ENCODE measurements at regions not wholly inside any gene's neighbourhood (a gene's known extent, or its start where the extent isn't known, plus 50 kb on each side); places are given as distances from the start of the nearest gene placed in this dataset.

DNA sequence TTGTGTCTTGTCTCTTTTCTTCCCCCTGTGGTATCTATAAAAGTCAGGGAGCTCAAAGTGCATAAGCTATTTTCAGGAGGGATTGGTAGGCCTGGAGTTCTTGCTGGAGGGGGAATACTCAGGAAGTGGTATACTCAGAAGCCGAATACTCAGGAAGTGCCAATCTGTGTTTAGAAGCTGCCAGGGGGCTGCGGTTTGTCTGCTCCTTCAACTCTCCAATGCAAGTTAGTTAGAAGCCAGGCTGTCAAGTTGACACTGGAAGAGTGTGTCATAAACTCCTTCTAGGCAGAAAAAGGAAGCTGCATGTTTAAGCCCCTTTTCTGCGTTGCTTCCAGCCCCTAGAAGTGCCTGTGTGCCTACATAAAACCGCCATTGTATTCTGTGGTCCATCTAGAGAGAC is 366.5 kb downstream of the TAF11L14 start:
- TF ChIP-seq CSDC2 (CRISPR knock-in tag; IDR thresholded peaks at IDR 0.05): no peak
- no peak for TF ChIP-seq ZFP3 (CRISPR knock-in tag; IDR thresholded peaks at IDR 0.05)
- TF ChIP-seq, protein P1, sequence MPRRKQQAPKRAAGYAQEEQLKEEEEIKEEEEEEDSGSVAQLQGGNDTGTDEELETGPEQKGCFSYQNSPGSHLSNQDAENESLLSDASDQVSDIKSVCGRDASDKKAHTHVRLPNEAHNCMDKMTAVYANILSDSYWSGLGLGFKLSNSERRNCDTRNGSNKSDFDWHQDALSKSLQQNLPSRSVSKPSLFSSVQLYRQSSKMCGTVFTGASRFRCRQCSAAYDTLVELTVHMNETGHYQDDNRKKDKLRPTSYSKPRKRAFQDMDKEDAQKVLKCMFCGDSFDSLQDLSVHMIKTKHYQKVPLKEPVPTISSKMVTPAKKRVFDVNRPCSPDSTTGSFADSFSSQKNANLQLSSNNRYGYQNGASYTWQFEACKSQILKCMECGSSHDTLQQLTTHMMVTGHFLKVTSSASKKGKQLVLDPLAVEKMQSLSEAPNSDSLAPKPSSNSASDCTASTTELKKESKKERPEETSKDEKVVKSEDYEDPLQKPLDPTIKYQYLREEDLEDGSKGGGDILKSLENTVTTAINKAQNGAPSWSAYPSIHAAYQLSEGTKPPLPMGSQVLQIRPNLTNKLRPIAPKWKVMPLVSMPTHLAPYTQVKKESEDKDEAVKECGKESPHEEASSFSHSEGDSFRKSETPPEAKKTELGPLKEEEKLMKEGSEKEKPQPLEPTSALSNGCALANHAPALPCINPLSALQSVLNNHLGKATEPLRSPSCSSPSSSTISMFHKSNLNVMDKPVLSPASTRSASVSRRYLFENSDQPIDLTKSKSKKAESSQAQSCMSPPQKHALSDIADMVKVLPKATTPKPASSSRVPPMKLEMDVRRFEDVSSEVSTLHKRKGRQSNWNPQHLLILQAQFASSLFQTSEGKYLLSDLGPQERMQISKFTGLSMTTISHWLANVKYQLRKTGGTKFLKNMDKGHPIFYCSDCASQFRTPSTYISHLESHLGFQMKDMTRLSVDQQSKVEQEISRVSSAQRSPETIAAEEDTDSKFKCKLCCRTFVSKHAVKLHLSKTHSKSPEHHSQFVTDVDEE (CRISPR knock-in tag; IDR thresholded peaks at IDR 0.05): no peak
- TF ChIP-seq ISL1 (CRISPR knock-in tag; IDR thresholded peaks at IDR 0.05): no peak
- TF ChIP-seq PATZ1 (CRISPR knock-in tag; IDR thresholded peaks at IDR 0.05; ENCODE audit: borderline replicate concordance): no peak
- TF ChIP-seq PPARA (CRISPR knock-in tag; IDR thresholded peaks at IDR 0.05; ENCODE audit: borderline replicate concordance): no peak
- TF ChIP-seq CREB5 (CRISPR knock-in tag; IDR thresholded peaks at IDR 0.05; ENCODE audit: low read depth): no peak
- no peak for TF ChIP-seq TCF4 (CRISPR knock-in tag; IDR thresholded peaks at IDR 0.05; ENCODE audit: borderline replicate concordance)
- no peak for TF ChIP-seq ZNF70 (CRISPR knock-in tag; IDR thresholded peaks at IDR 0.05)
- TF ChIP-seq SNAI2 (CRISPR knock-in tag; IDR thresholded peaks at IDR 0.05): no peak
- TF ChIP-seq ZNF8 (CRISPR knock-in tag; IDR thresholded peaks at IDR 0.05): no peak
- TF ChIP-seq RARB (CRISPR knock-in tag; IDR thresholded peaks at IDR 0.05): no peak
- TF ChIP-seq ZNF565 (CRISPR knock-in tag; conservative IDR thresholded peaks at IDR 0.05; ENCODE audit: low read depth): no peak
- no peak for TF ChIP-seq ESRRG (CRISPR knock-in tag; IDR thresholded peaks at IDR 0.05)
- no peak for TF ChIP-seq BACH2 (CRISPR knock-in tag; IDR thresholded peaks at IDR 0.05; ENCODE audit: borderline replicate concordance)
- no peak for TF ChIP-seq POU6F1 (CRISPR knock-in tag; IDR thresholded peaks at IDR 0.05; ENCODE audit: borderline replicate concordance, low read depth)
- no peak for TF ChIP-seq ZFP30 (CRISPR knock-in tag; IDR thresholded peaks at IDR 0.05)
- no peak for TF ChIP-seq OSR1 (CRISPR knock-in tag; IDR thresholded peaks at IDR 0.05)
- TF ChIP-seq, protein P2, sequence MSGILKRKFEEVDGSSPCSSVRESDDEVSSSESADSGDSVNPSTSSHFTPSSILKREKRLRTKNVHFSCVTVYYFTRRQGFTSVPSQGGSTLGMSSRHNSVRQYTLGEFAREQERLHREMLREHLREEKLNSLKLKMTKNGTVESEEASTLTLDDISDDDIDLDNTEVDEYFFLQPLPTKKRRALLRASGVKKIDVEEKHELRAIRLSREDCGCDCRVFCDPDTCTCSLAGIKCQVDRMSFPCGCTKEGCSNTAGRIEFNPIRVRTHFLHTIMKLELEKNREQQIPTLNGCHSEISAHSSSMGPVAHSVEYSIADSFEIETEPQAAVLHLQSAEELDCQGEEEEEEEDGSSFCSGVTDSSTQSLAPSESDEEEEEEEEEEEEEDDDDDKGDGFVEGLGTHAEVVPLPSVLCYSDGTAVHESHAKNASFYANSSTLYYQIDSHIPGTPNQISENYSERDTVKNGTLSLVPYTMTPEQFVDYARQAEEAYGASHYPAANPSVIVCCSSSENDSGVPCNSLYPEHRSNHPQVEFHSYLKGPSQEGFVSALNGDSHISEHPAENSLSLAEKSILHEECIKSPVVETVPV (CRISPR knock-in tag; IDR thresholded peaks at IDR 0.05): no peak
- no peak for TF ChIP-seq GLIS3 (CRISPR knock-in tag; IDR thresholded peaks at IDR 0.05)

DNA sequence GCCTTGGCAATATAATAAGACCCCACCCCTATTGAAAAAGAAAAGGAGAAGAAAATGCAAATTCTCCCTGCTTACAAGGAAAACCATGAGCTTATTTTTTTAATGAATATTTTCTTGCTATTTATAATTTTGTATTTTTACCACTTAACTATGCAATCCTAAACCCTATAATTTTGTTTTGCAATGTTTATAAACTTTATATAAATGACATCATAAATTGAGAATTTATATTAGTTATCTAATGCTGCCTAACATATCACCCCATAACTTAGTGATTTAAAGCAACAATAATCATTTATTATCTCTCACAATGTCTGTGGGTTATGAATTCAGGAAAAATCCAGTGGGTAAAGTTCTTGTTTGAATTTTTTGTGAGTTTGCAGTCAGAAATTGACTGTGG is 369.1 kb downstream of the TAF11L14 start:
- TF ChIP-seq ISL1 (CRISPR knock-in tag; IDR thresholded peaks at IDR 0.05) (no peak), ESRRG (CRISPR knock-in tag; IDR thresholded peaks at IDR 0.05) (no peak), OSR1 (CRISPR knock-in tag; IDR thresholded peaks at IDR 0.05) (no peak), CREB5 (CRISPR knock-in tag; IDR thresholded peaks at IDR 0.05; ENCODE audit: low read depth) (no peak), SNAI2 (CRISPR knock-in tag; IDR thresholded peaks at IDR 0.05) (no peak), TOX (CRISPR knock-in tag; IDR thresholded peaks at IDR 0.05; ENCODE audit: borderline replicate concordance) (no peak)
- no peak for ATAC-seq

More for the DNA sequence above, 366.5 kb downstream of the TAF11L14 start:
- ATAC-seq: no peak
